Thyroid gland (tissue), 4 donors: ENCODE measurements at regions not wholly inside any gene's neighbourhood (a gene's known extent, or its start where the extent isn't known, plus 50 kb on each side); places are given as distances from the start of the nearest gene placed in this dataset.

Source experiments
- DNase-seq, 2 donors: peaks; one replicate each; pipeline ENCODE4 v3.0.0-alpha.2; 2019
- H3K27ac ChIP-seq, 3 donors: fragments of 200-600 bp; sonication (generic); 1 replicate in 2 of 3; 2 replicates in 1 of 3; pipeline ENCODE4 v1.5.1; 2016 to 2019; ENCODE audit warnings: mild to moderate bottlenecking in 1 of 3, moderate library complexity in 1 of 3
- H3K27me3 ChIP-seq: fragments of 200-600 bp; sonication (generic); one replicate; pipeline ENCODE4 v1.5.1; 2019
- H3K36me3 ChIP-seq, 2 donors: fragments of 200-600 bp; sonication (generic); one replicate each; pipeline ENCODE4 v1.5.1; 2016 to 2019
- H3K4me1 ChIP-seq, 2 donors: fragments of 200-600 bp; sonication (generic); one replicate each; pipeline ENCODE4 v1.5.1; 2017 to 2019
- H3K4me3 ChIP-seq, 3 donors: fragments of 200-600 bp; sonication (generic); replicated peaks in 1 of 3; 1 replicate in 2 of 3; 2 replicates in 1 of 3; pipeline ENCODE4 v1.5.1; 2016; ENCODE audit warnings: mild to moderate bottlenecking in 1 of 3
- H3K9me3 ChIP-seq: fragments of 200-600 bp; sonication (generic); one replicate; pipeline ENCODE4 v1.5.1; 2017
- POLR2A ChIP-seq, 2 donors: fragments of 450-650 bp; IDR thresholded peaks; one replicate each; pipeline ENCODE4 v1.6.1; 2017; ENCODE audit warnings: antibody characterized with exemption in 2 of 2, mild to moderate bottlenecking in 2 of 2, moderate library complexity in 1 of 2
- WGBS, 2 donors: methylation state at CpG; one replicate each; pipeline ENCODE4 v1.1.5; 2017; 5-methylcytosine and 5-hydroxymethylcytosine counted together
- intact Hi-C: fragments of 100-400 bp; cut with DNase I; formaldehyde crosslinking; loops from one replicate; pipeline ENCODE4 v1.15.1; 2023
- TF ChIP-seq, protein P1 (sequence below), 6 experiments: fragments of 200-600 bp in 3 of 6; fragments of 450-650 bp in 3 of 6; sonication (generic) in 3 of 6; IDR thresholded peaks; one replicate each; pipeline ENCODE4 v1.5.1; 2016 to 2019; ENCODE audit warnings: antibody characterized with exemption in 6 of 6, mild to moderate bottlenecking in 2 of 6, inconsistent platforms in 1 of 6, moderate library complexity in 1 of 6

DNA sequence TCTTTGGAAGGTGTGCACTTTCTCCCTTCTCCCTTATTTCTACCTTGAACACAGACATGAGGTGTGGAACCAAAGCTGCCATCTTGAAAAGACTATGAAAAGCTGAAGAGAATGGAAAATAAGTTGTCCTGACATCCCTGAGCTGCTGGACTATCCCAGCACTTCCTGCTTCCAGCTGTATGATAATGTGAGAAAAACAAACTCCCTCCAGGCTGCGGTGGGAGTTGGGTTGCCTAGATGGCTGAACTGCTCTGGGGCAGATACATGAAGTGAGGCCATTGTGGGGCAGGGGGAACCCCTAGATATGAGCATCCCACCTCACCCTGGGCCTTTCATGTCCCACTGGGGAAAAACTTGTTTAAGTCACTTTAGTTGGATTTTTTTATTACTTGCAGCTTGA is 82.4 kb downstream of the BOD1 start:
- no peak for TF ChIP-seq POLR2A (IDR thresholded peaks at IDR 0.05)
- TF ChIP-seq, protein P1, sequence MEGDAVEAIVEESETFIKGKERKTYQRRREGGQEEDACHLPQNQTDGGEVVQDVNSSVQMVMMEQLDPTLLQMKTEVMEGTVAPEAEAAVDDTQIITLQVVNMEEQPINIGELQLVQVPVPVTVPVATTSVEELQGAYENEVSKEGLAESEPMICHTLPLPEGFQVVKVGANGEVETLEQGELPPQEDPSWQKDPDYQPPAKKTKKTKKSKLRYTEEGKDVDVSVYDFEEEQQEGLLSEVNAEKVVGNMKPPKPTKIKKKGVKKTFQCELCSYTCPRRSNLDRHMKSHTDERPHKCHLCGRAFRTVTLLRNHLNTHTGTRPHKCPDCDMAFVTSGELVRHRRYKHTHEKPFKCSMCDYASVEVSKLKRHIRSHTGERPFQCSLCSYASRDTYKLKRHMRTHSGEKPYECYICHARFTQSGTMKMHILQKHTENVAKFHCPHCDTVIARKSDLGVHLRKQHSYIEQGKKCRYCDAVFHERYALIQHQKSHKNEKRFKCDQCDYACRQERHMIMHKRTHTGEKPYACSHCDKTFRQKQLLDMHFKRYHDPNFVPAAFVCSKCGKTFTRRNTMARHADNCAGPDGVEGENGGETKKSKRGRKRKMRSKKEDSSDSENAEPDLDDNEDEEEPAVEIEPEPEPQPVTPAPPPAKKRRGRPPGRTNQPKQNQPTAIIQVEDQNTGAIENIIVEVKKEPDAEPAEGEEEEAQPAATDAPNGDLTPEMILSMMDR (IDR thresholded peaks at IDR 0.05): no peak
- H3K9me3 ChIP-seq: no peaks in the 10 kb centered on the region
- no peak overlapping the region for H3K27ac ChIP-seq
- 5 to 36% methylated on average over 1 of the region's 1 CpG for WGBS, 2 donors
- H3K27me3 ChIP-seq: no peaks in the 10 kb centered on the region
- no peak for DNase-seq
- H3K36me3 ChIP-seq: no peaks in the 10 kb centered on the region
- intact Hi-C loops: no loop called here
- no peaks in the 10 kb centered on the region for H3K4me1 ChIP-seq
- no peak overlapping the region for H3K4me3 ChIP-seq

GRCh38 chr5:173532689-173533250 is 83.7 kb downstream of the BOD1 start:
- WGBS, 2 donors: 74 to 78% methylated on average over 6 of the region's 6 CpGs

DNA sequence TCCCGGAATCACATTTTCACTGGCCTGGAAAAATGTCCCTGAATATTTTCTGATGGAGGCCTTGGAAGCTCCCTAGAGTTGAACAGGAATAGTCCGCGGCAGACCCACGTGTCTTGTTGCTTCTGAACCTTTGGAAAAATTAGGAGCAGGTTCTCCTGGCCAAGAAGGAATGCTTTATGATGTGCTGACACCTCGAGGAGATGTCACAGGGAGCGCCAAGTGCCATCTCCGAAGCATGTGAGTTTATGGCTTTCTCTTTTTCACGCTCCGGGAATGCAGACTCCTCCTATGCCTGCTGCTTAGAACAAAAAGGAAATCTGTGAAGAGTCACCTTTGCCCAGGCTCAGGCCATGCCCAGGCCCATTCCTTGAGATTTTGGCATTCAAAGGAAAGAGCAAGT is 84.6 kb downstream of the BOD1 start:
- no peak for DNase-seq
- WGBS, 2 donors: 88 to 94% methylated on average over 9 of the region's 9 CpGs
- Histone ChIP-seq H3K4me1 (no peaks in the 10 kb centered on the region), H3K27ac (no peak overlapping the region), H3K4me3 (no peak overlapping the region), H3K27me3 (no peaks in the 10 kb centered on the region), H3K9me3 (no peaks in the 10 kb centered on the region), H3K36me3 (no peaks in the 10 kb centered on the region)
- intact Hi-C loops: no loop called here
- TF ChIP-seq, protein P1 (IDR thresholded peaks at IDR 0.05): no peak
- no peak for TF ChIP-seq POLR2A (IDR thresholded peaks at IDR 0.05)

More at GRCh38 chr5:173532689-173533250, 83.7 kb downstream of the BOD1 start:
- intact Hi-C loops: no loop called here
- H3K36me3 ChIP-seq: no peaks in the 10 kb centered on the region
- TF ChIP-seq, protein P1 (IDR thresholded peaks at IDR 0.05): no peak
- TF ChIP-seq POLR2A (IDR thresholded peaks at IDR 0.05): no peak
- no peaks in the 10 kb centered on the region for H3K27me3 ChIP-seq
- no peak overlapping the region for H3K4me3 ChIP-seq
- H3K9me3 ChIP-seq: no peaks in the 10 kb centered on the region
- DNase-seq: no peak
- no peak overlapping the region for H3K27ac ChIP-seq
- no peaks in the 10 kb centered on the region for H3K4me1 ChIP-seq

- 58 to 71% methylated on average over 4 of the region's 4 CpGs for WGBS, 2 donors
- TF ChIP-seq, protein P1 (IDR thresholded peaks at IDR 0.05): no peak
- TF ChIP-seq POLR2A (IDR thresholded peaks at IDR 0.05): no peak
These were observed 85.9 kb downstream of the BOD1 start for GRCh38 chr5:173530547-173530946.

GRCh38 chr5:173529861-173530260 is 86.6 kb downstream of the BOD1 start:
- WGBS, 2 donors: 85 to 87% methylated on average over 3 of the region's 3 CpGs
- H3K27me3 ChIP-seq: no peaks in the 10 kb centered on the region
- intact Hi-C loops: no loop called here
- TF ChIP-seq, protein P1 (IDR thresholded peaks at IDR 0.05): no peak
- no peak for TF ChIP-seq POLR2A (IDR thresholded peaks at IDR 0.05)
- DNase-seq: no peak
- no peaks in the 10 kb centered on the region for H3K36me3 ChIP-seq
- no peak overlapping the region for H3K27ac ChIP-seq
- H3K4me1 ChIP-seq: no peaks in the 10 kb centered on the region
- no peaks in the 10 kb centered on the region for H3K9me3 ChIP-seq
- H3K4me3 ChIP-seq: no peak overlapping the region

More at GRCh38 chr5:173530547-173530946, 85.9 kb downstream of the BOD1 start:
- Histone ChIP-seq H3K4me3 (no peak overlapping the region), H3K4me1 (no peaks in the 10 kb centered on the region), H3K27ac (no peak overlapping the region), H3K36me3 (no peaks in the 10 kb centered on the region), H3K27me3 (no peaks in the 10 kb centered on the region), H3K9me3 (no peaks in the 10 kb centered on the region)
- intact Hi-C loops: no loop called here
- DNase-seq: no peak
